Panc1 (cell line): ENCODE measurements at regions not wholly inside any gene's neighbourhood (a gene's known extent, or its start where the extent isn't known, plus 50 kb on each side); places are given as distances from the start of the nearest gene placed in this dataset.

Experiments
- ATAC-seq: fragments of 200-7000 bp; cut with Tn5 transposase; 2 replicates; pipeline ENCODE4 v1.9.1; 2020; ENCODE audit warnings: mild to moderate bottlenecking, moderate library complexity
- BruUV-seq: library from RNA; stranded (reverse); fragments of 400-500 nt; replicated peaks from 2 replicates; lab custom pipeline; 2021; lab: Mats Ljungman, UMichigan
- CTCF ChIA-PET: fragments of 300-600 bp; sonication (Branson Sonifier 250); formaldehyde crosslinking; loops from one replicate; lab custom pipeline; 2022; ENCODE audit warnings: antibody characterized with exemption; lab: Charles Lee
- POLR2A ChIA-PET: fragments of 300-600 bp; sonication (Branson Sonifier 250); formaldehyde crosslinking; loops from one replicate; lab custom pipeline; 2022; ENCODE audit warnings: antibody characterized with exemption; lab: Charles Lee
- DNase-seq: peaks from one replicate; pipeline ENCODE4 v3.0.0-alpha.2; 2010; ENCODE audit warnings: low read depth, low spot score
- H3K27ac ChIP-seq: 2 replicates; pipeline ENCODE4 v1.5.1; 2011; ENCODE audit warnings: mild to moderate bottlenecking, low read length, inconsistent platforms
- H3K27me3 ChIP-seq: fragments of 200-500 bp; sonication (Bioruptor generic); 2 replicates; pipeline ENCODE4 v1.6.0; 2014; ENCODE audit warnings: low read length, inconsistent platforms; ENCODE audit not compliant: control insufficient read depth, insufficient read depth
- H3K36me3 ChIP-seq: fragments of 200-500 bp; sonication (Bioruptor generic); 2 replicates; pipeline ENCODE4 v1.5.1; 2014; ENCODE audit warnings: inconsistent platforms, mild to moderate bottlenecking, low read length, moderate library complexity; ENCODE audit not compliant: control insufficient read depth, insufficient read depth
- H3K4me1 ChIP-seq: 2 replicates; pipeline ENCODE4 v1.5.1; 2011; ENCODE audit warnings: inconsistent platforms, mild to moderate bottlenecking, low read length, moderate library complexity; ENCODE audit not compliant: control insufficient read depth, insufficient read depth
- H3K4me3 ChIP-seq, 2 experiments: 2 replicates each; pipeline ENCODE4 v1.5.1; 2011 to 2012; ENCODE audit warnings: low read depth in 2 of 2, low read length in 2 of 2, mild to moderate bottlenecking in 2 of 2, inconsistent platforms in 1 of 2, moderate library complexity in 1 of 2
- H3K9me3 ChIP-seq: fragments of 200-500 bp; sonication (Bioruptor generic); 2 replicates; pipeline ENCODE4 v1.5.1; 2014; ENCODE audit warnings: low read depth, mild to moderate bottlenecking, inconsistent platforms, low read length, moderate library complexity; ENCODE audit not compliant: control insufficient read depth, insufficient read depth
- POLR2AphosphoS5 ChIP-seq: IDR thresholded peaks from 2 replicates; pipeline ENCODE4 v1.6.1; 2012; ENCODE audit warnings: mild to moderate bottlenecking, low read depth, low read length, moderate library complexity
- SIN3A ChIP-seq: IDR thresholded peaks from 2 replicates; pipeline ENCODE4 v1.6.1; 2012; ENCODE audit warnings: low read depth, mild to moderate bottlenecking, low read length, moderate library complexity, borderline replicate concordance; ENCODE audit not compliant: insufficient read depth
- TCF7L2 ChIP-seq: IDR thresholded peaks from 2 replicates; pipeline ENCODE4 v1.6.1; 2011; ENCODE audit warnings: mild to moderate bottlenecking, low read depth, low read length, inconsistent platforms
- in situ Hi-C: cut with HindIII; loops from 2 replicates; pipeline ENCODE4 v1.10.0; 2016; ENCODE audit warnings: low sequenced_read_pairs, low pct_unique_long_range_greater_than_20kb
- intact Hi-C: fragments of 100-400 bp; cut with micrococcal nuclease; formaldehyde crosslinking; loops from one replicate; pipeline ENCODE4 v1.10.0; 2022; ENCODE audit not compliant: unreplicated experiment
- TF ChIP-seq, protein P1 (sequence below), 2 experiments: IDR thresholded peaks; 2 replicates each; pipeline ENCODE4 v1.6.1; 2011 to 2012; ENCODE audit warnings: low read depth in 2 of 2, control low read depth in 1 of 2, low read length in 1 of 2, mild to moderate bottlenecking in 1 of 2, moderate library complexity in 1 of 2; ENCODE audit not compliant: insufficient read depth in 1 of 2
- TF ChIP-seq, protein P2 (sequence below): fragments of 450-650 bp; IDR thresholded peaks from 2 replicates; pipeline ENCODE4 v1.5.1; 2017; ENCODE audit warnings: mild to moderate bottlenecking

GRCh38 chr13:93037780-93038179 is 188.8 kb upstream of the GPC6 start:
- in situ Hi-C loops, result no loop called here
- H3K27me3 ChIP-seq, result no peaks in the 10 kb centered on the region
- intact Hi-C loops, result no loop called here
- POLR2A ChIA-PET, result no interaction called here
- no TSS peak for BruUV-seq
- H3K4me1 ChIP-seq, result no peaks in the 10 kb centered on the region
- H3K9me3 ChIP-seq, result no peaks in the 10 kb centered on the region
- H3K4me3 ChIP-seq, result no peak overlapping the region
- no peak for DNase-seq
- ATAC-seq, result no peak
- no peak overlapping the region for H3K27ac ChIP-seq
- TF ChIP-seq, protein P1, sequence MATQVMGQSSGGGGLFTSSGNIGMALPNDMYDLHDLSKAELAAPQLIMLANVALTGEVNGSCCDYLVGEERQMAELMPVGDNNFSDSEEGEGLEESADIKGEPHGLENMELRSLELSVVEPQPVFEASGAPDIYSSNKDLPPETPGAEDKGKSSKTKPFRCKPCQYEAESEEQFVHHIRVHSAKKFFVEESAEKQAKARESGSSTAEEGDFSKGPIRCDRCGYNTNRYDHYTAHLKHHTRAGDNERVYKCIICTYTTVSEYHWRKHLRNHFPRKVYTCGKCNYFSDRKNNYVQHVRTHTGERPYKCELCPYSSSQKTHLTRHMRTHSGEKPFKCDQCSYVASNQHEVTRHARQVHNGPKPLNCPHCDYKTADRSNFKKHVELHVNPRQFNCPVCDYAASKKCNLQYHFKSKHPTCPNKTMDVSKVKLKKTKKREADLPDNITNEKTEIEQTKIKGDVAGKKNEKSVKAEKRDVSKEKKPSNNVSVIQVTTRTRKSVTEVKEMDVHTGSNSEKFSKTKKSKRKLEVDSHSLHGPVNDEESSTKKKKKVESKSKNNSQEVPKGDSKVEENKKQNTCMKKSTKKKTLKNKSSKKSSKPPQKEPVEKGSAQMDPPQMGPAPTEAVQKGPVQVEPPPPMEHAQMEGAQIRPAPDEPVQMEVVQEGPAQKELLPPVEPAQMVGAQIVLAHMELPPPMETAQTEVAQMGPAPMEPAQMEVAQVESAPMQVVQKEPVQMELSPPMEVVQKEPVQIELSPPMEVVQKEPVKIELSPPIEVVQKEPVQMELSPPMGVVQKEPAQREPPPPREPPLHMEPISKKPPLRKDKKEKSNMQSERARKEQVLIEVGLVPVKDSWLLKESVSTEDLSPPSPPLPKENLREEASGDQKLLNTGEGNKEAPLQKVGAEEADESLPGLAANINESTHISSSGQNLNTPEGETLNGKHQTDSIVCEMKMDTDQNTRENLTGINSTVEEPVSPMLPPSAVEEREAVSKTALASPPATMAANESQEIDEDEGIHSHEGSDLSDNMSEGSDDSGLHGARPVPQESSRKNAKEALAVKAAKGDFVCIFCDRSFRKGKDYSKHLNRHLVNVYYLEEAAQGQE (IDR thresholded peaks at IDR 0.05; ENCODE audit: insufficient read depth in 1 of 2, low read depth in 2 of 2, low read length in 1 of 2), result no peak
- no peak for TF ChIP-seq SIN3A
- no peak for TF ChIP-seq TCF7L2
- TF ChIP-seq POLR2AphosphoS5, result no peak
- TF ChIP-seq, protein P2, sequence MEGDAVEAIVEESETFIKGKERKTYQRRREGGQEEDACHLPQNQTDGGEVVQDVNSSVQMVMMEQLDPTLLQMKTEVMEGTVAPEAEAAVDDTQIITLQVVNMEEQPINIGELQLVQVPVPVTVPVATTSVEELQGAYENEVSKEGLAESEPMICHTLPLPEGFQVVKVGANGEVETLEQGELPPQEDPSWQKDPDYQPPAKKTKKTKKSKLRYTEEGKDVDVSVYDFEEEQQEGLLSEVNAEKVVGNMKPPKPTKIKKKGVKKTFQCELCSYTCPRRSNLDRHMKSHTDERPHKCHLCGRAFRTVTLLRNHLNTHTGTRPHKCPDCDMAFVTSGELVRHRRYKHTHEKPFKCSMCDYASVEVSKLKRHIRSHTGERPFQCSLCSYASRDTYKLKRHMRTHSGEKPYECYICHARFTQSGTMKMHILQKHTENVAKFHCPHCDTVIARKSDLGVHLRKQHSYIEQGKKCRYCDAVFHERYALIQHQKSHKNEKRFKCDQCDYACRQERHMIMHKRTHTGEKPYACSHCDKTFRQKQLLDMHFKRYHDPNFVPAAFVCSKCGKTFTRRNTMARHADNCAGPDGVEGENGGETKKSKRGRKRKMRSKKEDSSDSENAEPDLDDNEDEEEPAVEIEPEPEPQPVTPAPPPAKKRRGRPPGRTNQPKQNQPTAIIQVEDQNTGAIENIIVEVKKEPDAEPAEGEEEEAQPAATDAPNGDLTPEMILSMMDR, result no peak
- H3K36me3 ChIP-seq, result no peaks in the 10 kb centered on the region
- CTCF ChIA-PET, result no interaction called here

- DNase-seq (no peak), ATAC-seq (no peak)
- H3K9me3 ChIP-seq, result no peaks in the 10 kb centered on the region
- intact Hi-C loops, result no loop called here
- ChIA-PET POLR2A (no interaction called here), CTCF (no interaction called here)
- no peak for TF ChIP-seq SIN3A
- no peak for TF ChIP-seq POLR2AphosphoS5
- no peak for TF ChIP-seq TCF7L2
- TF ChIP-seq, protein P1 (IDR thresholded peaks at IDR 0.05; ENCODE audit: insufficient read depth in 1 of 2, low read depth in 2 of 2, low read length in 1 of 2), result no peak
- TF ChIP-seq, protein P2, result no peak
- no peaks in the 10 kb centered on the region for H3K27me3 ChIP-seq
- H3K36me3 ChIP-seq, result no peaks in the 10 kb centered on the region
- BruUV-seq, result no TSS peak
- no peak overlapping the region for H3K4me3 ChIP-seq
- H3K4me1 ChIP-seq, result no peaks in the 10 kb centered on the region
- in situ Hi-C loops, result no loop called here
- H3K27ac ChIP-seq, result no peak overlapping the region
These were observed 188.4 kb upstream of the GPC6 start for GRCh38 chr13:93038187-93038586.
